Brain microvascular endothelial cell (primary cell): ENCODE measurements at regions not wholly inside any gene's neighbourhood (a gene's known extent, or its start where the extent isn't known, plus 50 kb on each side); places are given as distances from the start of the nearest gene placed in this dataset.
A peak's percentile ranks its signal among the peaks of the same experiment; 100 is the strongest.

ENCODE experiments used
- DNase-seq: peaks from one replicate; pipeline ENCODE4 v3.0.0-alpha.2; 2020
- H3K27ac ChIP-seq: fragments of 250-450 bp; sonication (Bioruptor Pico); 2 replicates; pipeline ENCODE4 v1.5.1; 2020; ENCODE audit warnings: mild to moderate bottlenecking, moderate library complexity
- H3K27me3 ChIP-seq: fragments of 250-450 bp; sonication (Bioruptor Pico); replicated peaks from 2 replicates; pipeline ENCODE4 v1.5.1; 2020; ENCODE audit warnings: mild to moderate bottlenecking
- H3K36me3 ChIP-seq: fragments of 250-450 bp; sonication (Bioruptor Pico); replicated peaks from 2 replicates; pipeline ENCODE4 v1.5.1; 2020; ENCODE audit warnings: mild to moderate bottlenecking
- H3K4me3 ChIP-seq: 2 replicates; pipeline ENCODE4 v1.5.1; 2011; ENCODE audit warnings: low read depth, mild to moderate bottlenecking, control low read depth, low read length, moderate library complexity
- CTCF ChIP-seq: IDR thresholded peaks from 2 replicates; pipeline ENCODE4 v1.5.1; 2011; ENCODE audit warnings: low read depth, mild to moderate bottlenecking, moderate library complexity, low read length, control low read depth, inconsistent platforms; ENCODE audit errors: missing control alignments
- in situ Hi-C: cut with HindIII; loops from 2 replicates; pipeline ENCODE4 v1.10.0; 2017; ENCODE audit warnings: low sequenced_read_pairs, low pct_ligation_motif_present

DNA sequence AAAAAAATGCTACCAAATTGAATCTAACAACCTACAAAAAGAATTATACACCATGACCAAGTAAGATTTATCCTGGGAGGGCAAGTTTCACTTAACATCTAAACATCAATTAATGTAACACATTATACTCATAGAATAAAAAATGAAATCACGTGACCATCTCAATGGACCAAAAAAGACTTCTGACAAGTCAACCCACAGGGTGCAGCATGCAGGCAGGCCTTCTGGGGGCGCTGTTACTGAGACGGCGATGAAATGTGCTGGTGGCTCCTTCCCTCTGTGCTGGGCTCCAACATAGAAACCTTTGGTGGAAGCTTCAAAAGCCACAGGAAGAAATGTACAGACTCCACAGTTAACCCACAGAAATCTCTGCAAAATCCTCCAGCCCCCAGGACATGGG, 103.1 kb downstream of the INHBA start:
- TF ChIP-seq CTCF = peak; percentile 43
- no peak for DNase-seq

GRCh38 chr7:41592794-41593193, 110.1 kb downstream of the INHBA start:
- in situ Hi-C loops = no loop called here
- Histone ChIP-seq H3K36me3 (no peaks in the 10 kb centered on the region), H3K4me3 (no peak overlapping the region), H3K27ac (no peak overlapping the region), H3K27me3 (no peaks in the 10 kb centered on the region)
- TF ChIP-seq CTCF = no peak
- no peak for DNase-seq

More for the DNA sequence above, 103.1 kb downstream of the INHBA start:
- H3K27ac ChIP-seq = no peak overlapping the region
- no peaks in the 10 kb centered on the region for H3K36me3 ChIP-seq
- in situ Hi-C loops = no loop called here
- H3K27me3 ChIP-seq = no peaks in the 10 kb centered on the region
- H3K4me3 ChIP-seq = no peak overlapping the region

DNA sequence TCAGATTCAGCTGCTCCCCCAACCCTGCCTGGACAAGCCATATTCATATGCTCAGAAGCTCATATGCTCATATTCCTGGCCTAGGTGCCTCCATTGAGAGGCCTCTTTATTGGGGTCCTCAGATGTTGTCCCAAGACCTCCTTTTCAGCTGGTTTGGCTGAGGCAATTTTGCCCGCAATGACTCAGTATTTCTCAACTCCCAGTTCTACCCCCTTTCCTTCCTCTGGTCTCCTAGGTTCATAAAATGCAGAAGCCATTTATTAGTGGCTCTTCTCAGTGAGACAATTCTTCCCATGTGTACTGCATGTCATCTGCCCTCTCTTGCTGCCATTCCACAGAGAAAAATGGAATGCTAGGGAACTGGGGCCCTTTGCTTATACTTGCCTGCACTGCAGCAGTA, 110.7 kb downstream of the INHBA start:
- no peak for DNase-seq
- Histone ChIP-seq H3K4me3 (no peak overlapping the region), H3K36me3 (no peaks in the 10 kb centered on the region), H3K27ac (no peak overlapping the region), H3K27me3 (no peaks in the 10 kb centered on the region)
- in situ Hi-C loops = no loop called here
- no peak for TF ChIP-seq CTCF

DNA sequence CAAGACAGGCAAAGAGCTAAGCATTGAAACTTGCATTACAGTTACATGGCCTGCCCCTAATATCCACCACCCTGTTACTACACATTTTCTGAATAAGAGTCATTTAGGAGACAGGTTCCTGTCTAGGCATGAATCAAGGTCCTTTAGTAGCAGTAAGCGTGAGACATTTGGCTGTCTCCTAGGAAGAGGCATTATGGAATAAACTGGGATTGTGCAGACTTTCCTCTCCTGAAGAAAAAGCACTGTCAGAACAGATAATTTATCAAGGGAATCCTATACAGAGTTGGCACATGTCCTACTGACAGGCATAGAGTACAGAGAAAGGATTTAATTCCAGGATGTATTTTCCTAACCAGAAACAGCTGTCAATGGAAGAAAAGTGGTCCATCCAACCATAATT, 111.9 kb downstream of the INHBA start:
- DNase-seq = no peak
- in situ Hi-C loops = no loop called here
- Histone ChIP-seq H3K27ac (no peak overlapping the region), H3K27me3 (no peaks in the 10 kb centered on the region), H3K4me3 (no peak overlapping the region), H3K36me3 (no peaks in the 10 kb centered on the region)
- TF ChIP-seq CTCF = no peak

DNA sequence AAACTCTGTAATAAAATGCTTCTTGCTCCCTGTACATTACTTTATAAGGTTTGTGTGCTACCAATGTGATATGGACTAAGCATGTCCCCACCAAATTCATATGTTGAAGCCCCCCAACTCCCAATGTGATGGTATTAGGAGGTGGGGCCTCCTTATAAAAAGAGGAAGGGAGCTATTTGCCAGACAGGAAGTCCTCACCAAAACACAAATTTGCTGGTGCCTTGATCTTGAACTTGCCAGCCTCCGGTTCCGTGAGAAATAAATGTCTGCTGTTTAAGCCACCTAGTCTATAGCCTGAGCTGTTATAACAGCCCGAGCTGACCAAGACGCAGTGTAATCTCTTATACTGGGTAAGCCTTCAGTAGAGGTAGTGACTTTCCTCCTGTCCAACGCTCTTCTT, 114.5 kb downstream of the INHBA start:
- Histone ChIP-seq H3K27me3 (no peaks in the 10 kb centered on the region), H3K36me3 (no peaks in the 10 kb centered on the region), H3K27ac (no peak overlapping the region), H3K4me3 (no peak overlapping the region)
- in situ Hi-C loops = no loop called here
- TF ChIP-seq CTCF = no peak
- no peak for DNase-seq

GRCh38 chr7:41586931-41587640, 115.8 kb downstream of the INHBA start:
- Histone ChIP-seq H3K36me3 (no peaks in the 10 kb centered on the region), H3K27ac (no peak overlapping the region), H3K27me3 (no peaks in the 10 kb centered on the region), H3K4me3 (no peak overlapping the region)
- no peak for DNase-seq
- in situ Hi-C loops = no loop called here
- TF ChIP-seq CTCF = no peak
